GM13977 (cell line): ENCODE measurements at regions not wholly inside any gene's neighbourhood (a gene's known extent, or its start where the extent isn't known, plus 50 kb on each side); places are given as distances from the start of the nearest gene placed in this dataset.

Source experiments
- DNase-seq: peaks from one replicate; pipeline ENCODE4 v3.0.0; 2012; ENCODE audit warnings: low spot score
- in situ Hi-C: fragments of 300-500 bp; cut with MboI; formaldehyde crosslinking; loops from one replicate; pipeline ENCODE4 v1.12.0; 2022; ENCODE audit warnings: low sequenced_read_pairs, low pct_unique_long_range_greater_than_20kb, mixed read lengths, inconsistent platforms; ENCODE audit not compliant: unreplicated experiment
- TF ChIP-seq, protein P1 (sequence below): IDR thresholded peaks from 2 replicates; pipeline ENCODE4 v1.5.1; 2012; ENCODE audit warnings: mild to moderate bottlenecking, control low read depth; ENCODE audit not compliant: insufficient read depth; ENCODE audit errors: extremely low read depth, missing control alignments

DNA sequence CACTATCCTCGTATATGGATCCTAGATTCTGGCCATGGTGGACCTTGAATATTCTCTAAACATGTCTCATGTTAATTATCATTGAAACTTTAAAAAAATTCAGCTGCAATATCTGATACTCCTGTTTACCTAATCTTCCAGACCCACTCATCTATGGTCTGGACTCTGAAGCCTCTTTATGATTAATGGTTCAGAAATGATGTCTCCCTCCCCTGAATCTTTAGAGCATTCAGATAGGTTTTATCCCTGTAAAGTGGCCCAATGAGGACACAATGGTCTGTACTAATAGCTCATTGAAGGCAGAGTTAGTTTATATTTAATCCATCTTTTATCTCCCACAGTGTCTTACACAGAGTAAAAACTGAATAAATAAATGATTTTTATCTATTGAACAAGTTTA is 53.0 kb upstream of the DUSP10 start:
- in situ Hi-C loops, result no loop called here
- no peak for DNase-seq
- TF ChIP-seq, protein P1, sequence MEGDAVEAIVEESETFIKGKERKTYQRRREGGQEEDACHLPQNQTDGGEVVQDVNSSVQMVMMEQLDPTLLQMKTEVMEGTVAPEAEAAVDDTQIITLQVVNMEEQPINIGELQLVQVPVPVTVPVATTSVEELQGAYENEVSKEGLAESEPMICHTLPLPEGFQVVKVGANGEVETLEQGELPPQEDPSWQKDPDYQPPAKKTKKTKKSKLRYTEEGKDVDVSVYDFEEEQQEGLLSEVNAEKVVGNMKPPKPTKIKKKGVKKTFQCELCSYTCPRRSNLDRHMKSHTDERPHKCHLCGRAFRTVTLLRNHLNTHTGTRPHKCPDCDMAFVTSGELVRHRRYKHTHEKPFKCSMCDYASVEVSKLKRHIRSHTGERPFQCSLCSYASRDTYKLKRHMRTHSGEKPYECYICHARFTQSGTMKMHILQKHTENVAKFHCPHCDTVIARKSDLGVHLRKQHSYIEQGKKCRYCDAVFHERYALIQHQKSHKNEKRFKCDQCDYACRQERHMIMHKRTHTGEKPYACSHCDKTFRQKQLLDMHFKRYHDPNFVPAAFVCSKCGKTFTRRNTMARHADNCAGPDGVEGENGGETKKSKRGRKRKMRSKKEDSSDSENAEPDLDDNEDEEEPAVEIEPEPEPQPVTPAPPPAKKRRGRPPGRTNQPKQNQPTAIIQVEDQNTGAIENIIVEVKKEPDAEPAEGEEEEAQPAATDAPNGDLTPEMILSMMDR, result no peak

DNA sequence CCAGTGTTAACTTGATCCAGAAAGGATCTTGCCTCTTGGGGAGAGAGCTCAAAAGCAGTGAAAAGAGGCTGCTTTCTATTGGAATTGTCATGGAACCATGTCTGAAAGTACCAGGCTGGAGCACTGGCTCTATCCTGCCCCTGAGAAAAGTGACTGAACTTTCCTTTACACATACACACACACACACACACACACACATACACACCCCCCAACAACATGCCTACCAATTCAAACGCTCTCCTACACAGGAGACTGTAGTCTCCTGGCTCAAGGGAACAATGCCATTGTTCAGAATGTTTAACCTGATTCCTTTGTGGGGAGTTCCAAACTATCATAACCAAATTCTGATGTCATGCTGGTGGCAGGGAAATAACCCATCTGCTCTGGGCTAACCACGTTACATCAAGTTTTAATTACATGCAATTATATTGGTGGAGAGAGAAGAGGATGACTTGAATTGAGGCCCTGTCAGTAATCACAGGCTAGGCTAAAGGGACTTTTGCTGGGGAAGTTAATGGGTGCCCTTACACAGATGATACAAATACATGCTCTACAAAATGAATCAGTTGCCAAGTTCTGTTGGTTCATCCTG is 52.3 kb upstream of the DUSP10 start:
- in situ Hi-C loops, result no loop called here
- TF ChIP-seq, protein P1, result no peak
- peak; percentile 50 for DNase-seq

DNA sequence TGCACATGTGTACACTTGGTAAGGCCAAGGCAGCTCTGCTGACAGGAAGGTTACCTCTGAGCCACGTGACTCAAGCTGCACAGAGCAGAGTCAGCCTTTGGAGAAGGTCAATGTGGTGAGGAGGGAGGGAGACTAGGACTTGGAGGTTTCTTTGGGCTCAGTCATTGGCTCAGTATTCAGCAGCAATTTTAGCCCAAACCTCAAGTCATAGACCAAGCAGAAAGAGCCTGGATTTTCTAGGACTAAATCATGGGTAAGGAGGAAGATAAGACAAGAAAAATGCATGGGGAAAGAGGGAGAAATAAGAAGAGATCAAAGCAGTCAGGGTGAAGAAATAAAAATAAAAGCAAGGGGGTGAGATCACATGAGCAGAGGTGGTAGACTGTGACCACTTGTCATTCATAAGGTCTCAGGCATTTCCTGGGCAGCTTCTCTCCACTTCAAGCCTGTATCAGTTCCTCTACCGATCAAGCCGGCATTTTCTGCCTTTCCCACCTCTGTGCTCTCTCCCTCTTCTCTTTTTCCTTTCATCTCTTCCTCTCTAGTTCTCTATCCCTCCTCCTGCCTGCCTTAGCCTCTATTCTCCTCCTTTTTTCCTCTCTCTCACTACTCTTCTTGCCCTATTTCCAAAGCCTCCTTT is 51.7 kb upstream of the DUSP10 start:
- TF ChIP-seq, protein P1, result no peak
- peak; percentile 53 for DNase-seq

DNA sequence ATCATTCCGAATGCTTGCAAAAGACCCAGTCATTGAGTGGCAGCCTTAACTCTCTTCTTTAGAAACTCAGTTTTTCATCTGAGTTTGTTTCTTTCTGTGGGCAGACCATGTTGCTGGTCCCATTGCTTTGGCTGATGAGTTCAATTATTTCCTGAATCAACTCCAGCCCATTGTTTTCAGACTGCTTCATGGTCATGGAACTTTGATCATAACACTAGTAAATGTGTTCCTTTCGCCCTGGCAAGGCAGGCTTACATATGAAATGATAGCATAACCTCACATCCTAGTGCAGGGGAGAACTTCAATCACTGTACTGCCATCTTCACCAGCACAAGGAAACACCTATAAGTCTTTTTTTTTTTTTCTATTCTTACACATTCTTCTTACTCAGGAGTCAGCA is 50.0 kb upstream of the DUSP10 start:
- no peak for DNase-seq
- in situ Hi-C loops, result no loop called here
- TF ChIP-seq, protein P1, result no peak

More for the DNA sequence above, 51.7 kb upstream of the DUSP10 start:
- in situ Hi-C loops, result no loop called here
